ENCODE measurements at regions not wholly inside any gene's neighbourhood (a gene's known extent, or its start where the extent isn't known, plus 50 kb on each side); places are given as distances from the start of the nearest gene placed in this dataset.

DNA sequence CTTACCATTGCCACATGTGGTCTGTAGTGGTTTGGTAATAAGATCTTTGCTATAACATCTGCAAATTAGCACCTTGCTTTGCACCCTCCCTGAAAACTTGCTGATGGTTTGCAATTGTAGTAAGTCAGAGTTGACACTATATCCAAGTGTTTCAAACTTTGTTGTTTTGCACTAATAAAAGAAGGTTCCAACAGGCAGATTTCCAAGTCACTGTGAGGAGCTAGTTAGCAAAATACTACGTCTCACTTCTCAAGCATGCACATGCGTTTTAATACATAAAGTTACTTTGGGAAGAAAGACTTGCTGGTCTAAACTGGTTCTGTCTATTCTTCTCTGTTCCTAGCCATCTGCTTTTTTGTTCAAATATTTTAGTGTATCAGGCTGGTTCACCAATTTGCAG lies 103.7 kb upstream of the ZNF521 start:
- TF ChIP-seq, protein P1, sequence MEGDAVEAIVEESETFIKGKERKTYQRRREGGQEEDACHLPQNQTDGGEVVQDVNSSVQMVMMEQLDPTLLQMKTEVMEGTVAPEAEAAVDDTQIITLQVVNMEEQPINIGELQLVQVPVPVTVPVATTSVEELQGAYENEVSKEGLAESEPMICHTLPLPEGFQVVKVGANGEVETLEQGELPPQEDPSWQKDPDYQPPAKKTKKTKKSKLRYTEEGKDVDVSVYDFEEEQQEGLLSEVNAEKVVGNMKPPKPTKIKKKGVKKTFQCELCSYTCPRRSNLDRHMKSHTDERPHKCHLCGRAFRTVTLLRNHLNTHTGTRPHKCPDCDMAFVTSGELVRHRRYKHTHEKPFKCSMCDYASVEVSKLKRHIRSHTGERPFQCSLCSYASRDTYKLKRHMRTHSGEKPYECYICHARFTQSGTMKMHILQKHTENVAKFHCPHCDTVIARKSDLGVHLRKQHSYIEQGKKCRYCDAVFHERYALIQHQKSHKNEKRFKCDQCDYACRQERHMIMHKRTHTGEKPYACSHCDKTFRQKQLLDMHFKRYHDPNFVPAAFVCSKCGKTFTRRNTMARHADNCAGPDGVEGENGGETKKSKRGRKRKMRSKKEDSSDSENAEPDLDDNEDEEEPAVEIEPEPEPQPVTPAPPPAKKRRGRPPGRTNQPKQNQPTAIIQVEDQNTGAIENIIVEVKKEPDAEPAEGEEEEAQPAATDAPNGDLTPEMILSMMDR (IDR thresholded peaks at IDR 0.05), result no peak
- no peak for TF ChIP-seq POLR2A (IDR thresholded peaks at IDR 0.05)

Measured in thyroid gland (tissue), 4 donors.